Mesenchymal stem cell (in vitro differentiated cells and primary cell): ENCODE measurements at regions not wholly inside any gene's neighbourhood (a gene's known extent, or its start where the extent isn't known, plus 50 kb on each side); places are given as distances from the start of the nearest gene placed in this dataset.

Experiments
- DNase-seq: peaks from one replicate; pipeline ENCODE4 v3.0.0-alpha.2; 2013
- H2AFZ ChIP-seq: one replicate; pipeline ENCODE4 v1.6.1; 2013; ENCODE audit warnings: low read depth, mild to moderate bottlenecking, control low read depth, inconsistent platforms, low read length, moderate library complexity
- H2AK5ac ChIP-seq: 2 replicates; pipeline ENCODE4 v1.6.1; 2013; ENCODE audit warnings: low read length, moderate library complexity, mild to moderate bottlenecking, inconsistent platforms; ENCODE audit not compliant: severe bottlenecking
- H2BK120ac ChIP-seq: one replicate; pipeline ENCODE4 v1.6.1; 2013; ENCODE audit warnings: low read depth, mild to moderate bottlenecking, inconsistent platforms, low read length, moderate library complexity
- H2BK12ac ChIP-seq, 2 experiments: one replicate each; pipeline ENCODE4 v1.6.1; 2013; ENCODE audit warnings: inconsistent platforms in 2 of 2, low read length in 2 of 2, mild to moderate bottlenecking in 2 of 2, moderate library complexity in 2 of 2, control low read depth in 1 of 2
- H2BK15ac ChIP-seq: one replicate; pipeline ENCODE4 v1.6.1; 2013; ENCODE audit warnings: mild to moderate bottlenecking, low read depth, inconsistent platforms; ENCODE audit not compliant: poor library complexity, severe bottlenecking
- H2BK5ac ChIP-seq: 2 replicates; pipeline ENCODE4 v1.6.1; 2013; ENCODE audit warnings: low read depth, mild to moderate bottlenecking, low read length, control low read depth, inconsistent platforms; ENCODE audit not compliant: poor library complexity, severe bottlenecking
- H3K14ac ChIP-seq, 2 experiments: one replicate each; pipeline ENCODE4 v1.6.1; 2013; ENCODE audit warnings: inconsistent platforms in 2 of 2, low read length in 2 of 2, control low read depth in 1 of 2, mild to moderate bottlenecking in 1 of 2, moderate library complexity in 1 of 2
- H3K18ac ChIP-seq, 2 experiments: one replicate each; pipeline ENCODE4 v1.6.1; 2013; ENCODE audit warnings: inconsistent platforms in 2 of 2, low read length in 2 of 2, control low read depth in 1 of 2, low read depth in 1 of 2, mild to moderate bottlenecking in 1 of 2
- H3K23ac ChIP-seq, 2 experiments: one replicate each; pipeline ENCODE4 v1.6.1; 2013; ENCODE audit warnings: inconsistent platforms in 2 of 2, low read length in 2 of 2, mild to moderate bottlenecking in 2 of 2, moderate library complexity in 2 of 2, control low read depth in 1 of 2
- H3K27ac ChIP-seq: 2 replicates; pipeline ENCODE4 v1.5.1; 2013; ENCODE audit warnings: mild to moderate bottlenecking, moderate library complexity, low read length, control low read depth, inconsistent platforms; ENCODE audit not compliant: poor library complexity, severe bottlenecking
- H3K27me3 ChIP-seq, 2 experiments: 2 replicates each; pipeline versions ENCODE4 v1.6.1 to v1.7.0; 2013; ENCODE audit warnings: low read length in 2 of 2, mild to moderate bottlenecking in 2 of 2, moderate library complexity in 2 of 2, control low read depth in 1 of 2, inconsistent platforms in 1 of 2; ENCODE audit not compliant: control insufficient read depth in 1 of 2, insufficient read depth in 1 of 2
- H3K36me3 ChIP-seq, 2 experiments: 2 replicates each; pipeline versions ENCODE4 v1.6.1 to v1.7.0; 2013; ENCODE audit warnings: low read length in 2 of 2, control low read depth in 1 of 2, inconsistent platforms in 1 of 2, low read depth in 1 of 2, mild to moderate bottlenecking in 1 of 2; ENCODE audit not compliant: insufficient read depth in 2 of 2, control insufficient read depth in 1 of 2
- H3K4ac ChIP-seq, 2 experiments: one replicate each; pipeline ENCODE4 v1.6.1; 2013; ENCODE audit warnings: inconsistent platforms in 2 of 2, low read length in 2 of 2, mild to moderate bottlenecking in 2 of 2, moderate library complexity in 2 of 2, control low read depth in 1 of 2, low read depth in 1 of 2
- H3K4me1 ChIP-seq: 2 replicates; pipeline ENCODE4 v1.6.1; 2013; ENCODE audit warnings: low read depth, low read length, control low read depth; ENCODE audit not compliant: control insufficient read depth, insufficient read depth
- H3K4me2 ChIP-seq: 2 replicates; pipeline ENCODE4 v1.6.1; 2013; ENCODE audit warnings: low read length, mild to moderate bottlenecking, inconsistent platforms; ENCODE audit not compliant: poor library complexity, severe bottlenecking
- H3K4me3 ChIP-seq, 2 experiments: 2 replicates each; pipeline versions ENCODE4 v1.5.1 to v1.7.0; 2013; ENCODE audit warnings: low read length in 2 of 2, mild to moderate bottlenecking in 2 of 2, control low read depth in 1 of 2, low read depth in 1 of 2; ENCODE audit not compliant: insufficient read depth in 1 of 2
- H3K79me1 ChIP-seq: replicated peaks from 2 replicates; pipeline ENCODE4 v1.6.1; 2013; ENCODE audit warnings: mild to moderate bottlenecking, control low read depth, low read length, inconsistent platforms; ENCODE audit not compliant: poor library complexity, severe bottlenecking
- H3K9ac ChIP-seq: 2 replicates; pipeline ENCODE4 v1.7.0; 2013; ENCODE audit warnings: mild to moderate bottlenecking, low read length, moderate library complexity
- H3K9me3 ChIP-seq: 2 replicates; pipeline ENCODE4 v1.7.0; 2013; ENCODE audit warnings: mild to moderate bottlenecking, low read length; ENCODE audit not compliant: control insufficient read depth
- H4K8ac ChIP-seq: one replicate; pipeline ENCODE4 v1.6.1; 2013; ENCODE audit warnings: inconsistent platforms, mild to moderate bottlenecking, low read length, moderate library complexity
- H4K91ac ChIP-seq: one replicate; pipeline ENCODE4 v1.6.1; 2013; ENCODE audit warnings: mild to moderate bottlenecking, low read length, inconsistent platforms
- WGBS: methylation state at CpG from one replicate; pipeline ENCODE4 v1.1.7; 2013; ENCODE audit warnings: mixed read lengths; 5-methylcytosine and 5-hydroxymethylcytosine counted together

DNA sequence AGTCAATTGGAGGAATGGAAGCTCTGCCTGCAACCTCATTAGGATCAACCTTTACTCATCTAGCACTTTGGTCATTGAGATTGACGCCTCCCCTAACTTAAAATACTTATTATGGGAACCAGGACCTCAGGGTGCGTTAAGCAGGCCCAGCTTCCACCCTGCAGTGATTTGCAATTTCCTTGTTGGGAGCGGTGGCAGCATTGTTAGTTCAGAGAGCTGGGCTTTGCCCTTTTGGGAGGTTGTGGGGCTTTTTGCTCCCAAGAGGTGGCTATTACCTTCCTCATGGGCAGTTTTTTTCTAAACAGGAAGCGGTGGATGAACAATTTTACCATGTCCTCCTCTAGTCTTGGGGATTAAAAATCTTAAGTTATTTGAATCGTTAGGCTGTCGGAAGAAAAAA is 60.9 kb downstream of the TMEM215 start:
- H3K14ac ChIP-seq = no peak overlapping the region
- H4K8ac ChIP-seq = no peak overlapping the region
- no peaks in the 10 kb centered on the region for H3K4me1 ChIP-seq
- H3K23ac ChIP-seq = no peak overlapping the region
- no peaks in the 10 kb centered on the region for H3K79me1 ChIP-seq
- no peak overlapping the region for H2BK15ac ChIP-seq
- no peak for DNase-seq
- H3K4me2 ChIP-seq = no peak overlapping the region
- H2BK12ac ChIP-seq = no peak overlapping the region
- no peak overlapping the region for H2BK120ac ChIP-seq
- H3K36me3 ChIP-seq = no peaks in the 10 kb centered on the region
- H2AK5ac ChIP-seq = no peak overlapping the region
- H3K4me3 ChIP-seq = no peak overlapping the region
- no peak overlapping the region for H2BK5ac ChIP-seq
- H3K27ac ChIP-seq = no peak overlapping the region
- H3K27me3 ChIP-seq = no peaks in the 10 kb centered on the region
- H3K18ac ChIP-seq = no peak overlapping the region
- no peak overlapping the region for H3K4ac ChIP-seq
- H2AFZ ChIP-seq = no peak overlapping the region
- WGBS = 66% methylated on average over 6 of the region's 6 CpGs
- H3K9me3 ChIP-seq = no peaks in the 10 kb centered on the region
- no peak overlapping the region for H4K91ac ChIP-seq
- no peak overlapping the region for H3K9ac ChIP-seq

DNA sequence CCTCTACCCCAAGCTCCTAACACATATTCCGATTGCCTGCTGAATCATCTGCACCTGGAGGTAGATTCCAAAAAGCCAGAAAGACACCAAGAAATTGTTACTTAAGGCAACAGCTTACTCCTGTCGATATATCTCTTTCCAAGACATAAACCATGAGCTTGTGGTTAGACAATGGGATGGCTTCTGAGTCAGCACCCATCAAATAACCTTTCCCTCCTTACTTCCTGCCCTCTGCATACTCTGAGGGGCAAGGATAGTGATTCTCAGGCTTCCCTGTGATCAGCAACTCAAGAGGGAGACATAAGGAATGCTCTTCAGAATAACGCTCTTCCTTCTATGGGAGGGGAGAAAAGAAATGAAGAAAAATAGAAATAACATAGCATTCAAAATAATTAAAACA is 70.9 kb downstream of the TMEM215 start:
- DNase-seq = no peak
- Histone ChIP-seq H3K14ac (no peak overlapping the region), H3K18ac (no peak overlapping the region), H3K27me3 (peaks cover 4 to 16% of the 10 kb centered on the region in 2 experiments), H4K8ac (no peak overlapping the region), H2BK5ac (no peak overlapping the region), H3K9ac (no peak overlapping the region), H4K91ac (no peak overlapping the region), H2BK120ac (no peak overlapping the region), H2BK12ac (no peak overlapping the region), H3K4me2 (no peak overlapping the region), H2AK5ac (no peak overlapping the region), H3K4me3 (no peak overlapping the region), H3K36me3 (no peaks in the 10 kb centered on the region), H2BK15ac (no peak overlapping the region), H2AFZ (no peak overlapping the region), H3K79me1 (no peaks in the 10 kb centered on the region), H3K27ac (no peak overlapping the region), H3K4ac (no peak overlapping the region), H3K4me1 (no peaks in the 10 kb centered on the region), H3K9me3 (no peaks in the 10 kb centered on the region), H3K23ac (no peak overlapping the region)
- WGBS = 50% methylated on average over 2 of the region's 3 CpGs

DNA sequence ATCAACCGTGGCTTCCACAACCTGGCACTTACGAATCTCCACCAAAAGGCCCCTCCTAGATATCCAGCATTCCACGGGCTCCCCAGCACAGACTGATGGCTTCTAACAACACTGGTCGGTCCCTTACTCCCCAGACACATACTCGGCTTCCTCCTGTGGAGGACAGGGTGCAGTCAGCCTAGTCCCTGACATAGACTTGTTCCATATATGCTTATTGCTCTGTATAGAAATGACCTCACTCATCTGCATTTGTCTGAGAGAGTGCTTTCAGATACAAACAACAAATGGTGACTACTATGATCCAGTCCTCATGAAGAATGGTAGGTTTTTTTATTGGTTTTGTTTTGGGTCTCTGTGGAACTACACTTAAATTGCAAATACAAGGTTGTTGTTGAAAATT is 72.4 kb downstream of the TMEM215 start:
- H4K91ac ChIP-seq = no peak overlapping the region
- H2BK120ac ChIP-seq = no peak overlapping the region
- no peak overlapping the region for H4K8ac ChIP-seq
- H3K27ac ChIP-seq = no peak overlapping the region
- no peak overlapping the region for H2AFZ ChIP-seq
- H3K79me1 ChIP-seq = no peaks in the 10 kb centered on the region
- H3K18ac ChIP-seq = no peak overlapping the region
- whole genome bisulfite sequencing = 74% methylated on average over 5 of the region's 5 CpGs
- no peak overlapping the region for H2BK5ac ChIP-seq
- H3K4me2 ChIP-seq = no peak overlapping the region
- H3K4me3 ChIP-seq = no peak overlapping the region
- H3K14ac ChIP-seq = no peak overlapping the region
- H3K4ac ChIP-seq = no peak overlapping the region
- no peak overlapping the region for H2BK12ac ChIP-seq
- H3K36me3 ChIP-seq = no peaks in the 10 kb centered on the region
- no peak overlapping the region for H2BK15ac ChIP-seq
- H3K23ac ChIP-seq = no peak overlapping the region
- no peaks in the 10 kb centered on the region for H3K9me3 ChIP-seq
- H2AK5ac ChIP-seq = no peak overlapping the region
- H3K27me3 ChIP-seq = peaks cover 4 to 16% of the 10 kb centered on the region in 2 experiments
- H3K4me1 ChIP-seq = no peaks in the 10 kb centered on the region
- DNase-seq = no peak
- no peak overlapping the region for H3K9ac ChIP-seq

DNA sequence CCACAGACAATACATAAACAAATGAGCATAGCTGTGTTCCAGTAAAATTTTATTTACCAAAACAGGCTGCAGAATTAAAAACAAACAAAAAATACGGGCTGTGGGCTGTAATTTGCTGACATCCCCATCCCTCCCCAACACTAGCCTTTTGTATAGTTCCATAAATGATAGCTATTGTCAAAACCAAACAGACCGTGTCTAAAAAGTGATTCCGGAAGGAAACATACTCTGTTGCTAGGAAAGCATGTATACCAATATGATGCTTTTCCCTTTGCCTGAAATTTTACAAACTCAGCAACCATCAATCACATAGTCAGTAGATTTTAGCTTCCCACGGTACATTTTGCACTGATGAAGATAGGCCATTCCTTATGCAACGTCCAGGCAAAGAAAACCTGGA is 80.0 kb downstream of the TMEM215 start:
- Histone ChIP-seq H3K79me1 (no peaks in the 10 kb centered on the region), H3K4me1 (no peaks in the 10 kb centered on the region), H3K23ac (no peak overlapping the region), H2BK12ac (no peak overlapping the region), H3K4me3 (no peak overlapping the region), H2BK120ac (no peak overlapping the region), H3K9me3 (no peaks in the 10 kb centered on the region), H4K8ac (no peak overlapping the region), H3K4ac (no peak overlapping the region), H2BK15ac (no peak overlapping the region), H3K4me2 (no peak overlapping the region), H3K36me3 (no peaks in the 10 kb centered on the region), H2AK5ac (no peak overlapping the region), H2AFZ (no peak overlapping the region), H3K9ac (no peak overlapping the region), H3K27ac (no peak overlapping the region), H4K91ac (no peak overlapping the region), H2BK5ac (no peak overlapping the region), H3K18ac (no peak overlapping the region), H3K27me3 (peaks cover 0 to 10% of the 10 kb centered on the region in 2 experiments), H3K14ac (no peak overlapping the region)
- no peak for DNase-seq
- 68% methylated on average over 5 of the region's 5 CpGs for WGBS
